ENCODE measurements at regions not wholly inside any gene's neighbourhood (a gene's known extent, or its start where the extent isn't known, plus 50 kb on each side); places are given as distances from the start of the nearest gene placed in this dataset.

DNA sequence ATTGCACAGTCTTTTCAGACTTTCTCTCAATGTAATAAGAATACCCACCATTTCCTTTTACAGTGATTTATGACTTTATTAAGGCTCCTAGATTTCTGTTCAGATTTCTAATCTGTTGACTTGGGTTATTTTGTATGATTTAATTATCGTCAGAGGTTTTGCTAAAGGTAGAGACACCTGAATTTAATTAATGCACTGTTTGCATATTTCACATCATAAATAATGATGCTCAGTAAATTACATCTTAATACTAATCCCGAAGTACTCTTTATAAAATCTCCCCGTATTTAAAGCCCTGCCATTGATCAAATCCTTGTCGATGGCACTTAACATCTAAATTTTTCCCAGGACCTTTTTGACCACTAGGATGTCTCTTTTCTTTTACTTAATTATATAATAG is 399.9 kb downstream of the MEIS1 start:
- no peak overlapping the region for H3K4me3 ChIP-seq (ENCODE audit: low read length)
- H3K9me3 ChIP-seq (ENCODE audit: control insufficient read depth, insufficient read depth, low read length): peaks cover 3% of the 10 kb centered on the region; the same call in 1 of the 2 replicates
- H3K4me1 ChIP-seq (ENCODE audit: control insufficient read depth, low read length): no peaks in the 10 kb centered on the region
- no peaks in the 10 kb centered on the region for H3K27me3 ChIP-seq (ENCODE audit: control insufficient read depth, low read length)
- H3K4me2 ChIP-seq (ENCODE audit: low read length): no peak overlapping the region
- no peak overlapping the region for H3K27ac ChIP-seq (ENCODE audit: low read depth, low read length)
- no peaks in the 10 kb centered on the region for H3F3A ChIP-seq (ENCODE audit: control insufficient read depth, insufficient read depth)
- H3K79me2 ChIP-seq (ENCODE audit: control insufficient read depth, low read length): no peaks in the 10 kb centered on the region
- H3K36me3 ChIP-seq (ENCODE audit: control insufficient read depth, low read length): no peaks in the 10 kb centered on the region
- TF ChIP-seq, protein P1, sequence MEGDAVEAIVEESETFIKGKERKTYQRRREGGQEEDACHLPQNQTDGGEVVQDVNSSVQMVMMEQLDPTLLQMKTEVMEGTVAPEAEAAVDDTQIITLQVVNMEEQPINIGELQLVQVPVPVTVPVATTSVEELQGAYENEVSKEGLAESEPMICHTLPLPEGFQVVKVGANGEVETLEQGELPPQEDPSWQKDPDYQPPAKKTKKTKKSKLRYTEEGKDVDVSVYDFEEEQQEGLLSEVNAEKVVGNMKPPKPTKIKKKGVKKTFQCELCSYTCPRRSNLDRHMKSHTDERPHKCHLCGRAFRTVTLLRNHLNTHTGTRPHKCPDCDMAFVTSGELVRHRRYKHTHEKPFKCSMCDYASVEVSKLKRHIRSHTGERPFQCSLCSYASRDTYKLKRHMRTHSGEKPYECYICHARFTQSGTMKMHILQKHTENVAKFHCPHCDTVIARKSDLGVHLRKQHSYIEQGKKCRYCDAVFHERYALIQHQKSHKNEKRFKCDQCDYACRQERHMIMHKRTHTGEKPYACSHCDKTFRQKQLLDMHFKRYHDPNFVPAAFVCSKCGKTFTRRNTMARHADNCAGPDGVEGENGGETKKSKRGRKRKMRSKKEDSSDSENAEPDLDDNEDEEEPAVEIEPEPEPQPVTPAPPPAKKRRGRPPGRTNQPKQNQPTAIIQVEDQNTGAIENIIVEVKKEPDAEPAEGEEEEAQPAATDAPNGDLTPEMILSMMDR (IDR thresholded peaks at IDR 0.05; ENCODE audit: low read depth, low read length, poor library complexity, severe bottlenecking): no peak
- no peak for TF ChIP-seq EZH2phosphoT487 (IDR thresholded peaks at IDR 0.05; ENCODE audit: borderline replicate concordance, low read length)
- no peaks in the 10 kb centered on the region for H3K9me2 ChIP-seq (replicated peaks; ENCODE audit: control insufficient read depth, low read length)
- no peaks in the 10 kb centered on the region for H4K20me1 ChIP-seq (ENCODE audit: control insufficient read depth, insufficient read depth, low read depth, low read length)

DNA sequence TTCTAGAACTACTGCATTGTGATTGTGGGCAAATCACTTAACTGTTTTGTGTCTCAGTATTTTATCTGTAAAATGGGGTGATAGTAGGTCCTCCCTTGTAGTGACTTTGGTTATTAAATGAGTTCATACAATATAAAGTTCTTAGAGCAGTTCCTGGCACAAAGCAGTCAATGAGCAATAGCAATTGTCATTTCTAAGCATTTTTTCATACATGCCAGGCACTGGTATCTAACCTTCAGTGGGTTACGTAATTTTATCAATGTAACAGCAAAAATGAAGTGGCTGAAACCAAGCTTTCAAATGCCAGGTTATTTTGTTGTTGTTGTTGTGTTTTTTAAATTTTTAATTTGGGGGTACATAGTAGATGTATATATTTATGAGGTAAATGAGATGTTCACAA is 401.9 kb downstream of the MEIS1 start:
- TF ChIP-seq EZH2phosphoT487 (IDR thresholded peaks at IDR 0.05; ENCODE audit: borderline replicate concordance, low read length): no peak
- TF ChIP-seq, protein P1 (IDR thresholded peaks at IDR 0.05; ENCODE audit: low read depth, low read length, poor library complexity, severe bottlenecking): no peak
- Histone ChIP-seq H3K9me2 (replicated peaks; ENCODE audit: control insufficient read depth, low read length) (no peaks in the 10 kb centered on the region), H3K4me3 (ENCODE audit: low read length) (no peak overlapping the region), H3K27ac (ENCODE audit: low read depth, low read length) (no peak overlapping the region), H3K9me3 (ENCODE audit: control insufficient read depth, insufficient read depth, low read length) (no peaks in the 10 kb centered on the region), H3F3A (ENCODE audit: control insufficient read depth, insufficient read depth) (no peaks in the 10 kb centered on the region), H3K4me2 (ENCODE audit: low read length) (no peak overlapping the region), H3K36me3 (ENCODE audit: control insufficient read depth, low read length) (no peaks in the 10 kb centered on the region), H3K79me2 (ENCODE audit: control insufficient read depth, low read length) (no peaks in the 10 kb centered on the region), H3K27me3 (ENCODE audit: control insufficient read depth, low read length) (no peaks in the 10 kb centered on the region), H4K20me1 (ENCODE audit: control insufficient read depth, insufficient read depth, low read depth, low read length) (no peaks in the 10 kb centered on the region), H3K4me1 (ENCODE audit: control insufficient read depth, low read length) (no peaks in the 10 kb centered on the region)

DNA sequence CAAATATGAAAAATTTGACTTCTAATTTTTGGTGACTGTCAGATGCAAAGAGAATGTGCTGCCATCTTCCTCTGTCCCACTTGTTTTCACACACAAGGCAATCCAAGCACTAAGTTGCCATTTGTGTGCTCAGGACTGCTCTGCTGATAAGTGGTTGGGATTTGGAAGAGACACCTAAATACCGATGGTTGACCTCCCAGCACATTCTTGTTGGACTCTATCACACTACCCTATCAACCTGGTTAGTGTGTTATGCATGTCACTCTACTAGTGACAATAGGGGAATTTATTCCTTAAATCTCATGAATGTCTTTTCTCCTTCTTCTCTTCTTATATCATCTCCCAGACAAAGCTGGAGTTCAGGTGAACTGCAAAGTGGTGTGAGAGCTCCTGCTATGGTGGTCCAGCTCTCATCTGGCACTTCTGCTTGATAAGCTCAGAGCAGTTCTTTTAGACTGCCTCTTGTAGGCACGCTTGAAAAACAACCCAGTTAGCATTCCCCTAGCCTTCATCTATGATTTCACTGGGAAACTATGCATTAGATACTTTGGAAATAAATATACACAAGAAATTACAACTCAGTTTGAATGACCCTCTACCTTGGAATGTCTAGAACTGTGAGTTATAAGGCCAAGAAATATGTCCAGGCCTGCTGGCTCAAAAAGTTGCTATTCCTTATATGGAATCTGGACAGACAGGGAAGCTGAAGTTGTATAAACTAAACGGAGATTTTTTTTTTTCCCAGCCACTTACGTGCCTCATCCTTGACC is 404.8 kb downstream of the MEIS1 start:
- no peak overlapping the region for H3K4me3 ChIP-seq (ENCODE audit: low read length)

More for the DNA sequence above, 404.8 kb downstream of the MEIS1 start:
- Histone ChIP-seq H3F3A (ENCODE audit: control insufficient read depth, insufficient read depth) (no peaks in the 10 kb centered on the region), H3K4me1 (ENCODE audit: control insufficient read depth, low read length) (no peaks in the 10 kb centered on the region), H3K27me3 (ENCODE audit: control insufficient read depth, low read length) (no peaks in the 10 kb centered on the region), H3K9me3 (ENCODE audit: control insufficient read depth, insufficient read depth, low read length) (no peaks in the 10 kb centered on the region), H3K4me2 (ENCODE audit: low read length) (no peak overlapping the region), H3K36me3 (ENCODE audit: control insufficient read depth, low read length) (no peaks in the 10 kb centered on the region), H3K9me2 (replicated peaks; ENCODE audit: control insufficient read depth, low read length) (no peaks in the 10 kb centered on the region), H3K79me2 (ENCODE audit: control insufficient read depth, low read length) (no peaks in the 10 kb centered on the region), H3K27ac (ENCODE audit: low read depth, low read length) (no peak overlapping the region), H4K20me1 (ENCODE audit: control insufficient read depth, insufficient read depth, low read depth, low read length) (no peaks in the 10 kb centered on the region)
- TF ChIP-seq, protein P1 (IDR thresholded peaks at IDR 0.05; ENCODE audit: low read depth, low read length, poor library complexity, severe bottlenecking): no peak
- TF ChIP-seq EZH2phosphoT487 (IDR thresholded peaks at IDR 0.05; ENCODE audit: borderline replicate concordance, low read length): no peak
